ENCODE measurements at regions not wholly inside any gene's neighbourhood (a gene's known extent, or its start where the extent isn't known, plus 50 kb on each side); places are given as distances from the start of the nearest gene placed in this dataset.

GRCh38 chr15:69955240-69955894 is 142.3 kb downstream of the TLE3 start:
- Histone ChIP-seq H3K4me2 (ENCODE audit: low read length) (no peak overlapping the region), H3K9me3 (ENCODE audit: control insufficient read depth, insufficient read depth, low read length) (no peaks in the 10 kb centered on the region), H3K36me3 (ENCODE audit: control insufficient read depth, low read length) (no peaks in the 10 kb centered on the region), H3K4me3 (ENCODE audit: low read length) (no peak overlapping the region), H3K4me1 (ENCODE audit: control insufficient read depth, low read length) (peaks cover 26% of the 10 kb centered on the region), H3K27me3 (ENCODE audit: control insufficient read depth, low read length) (no peaks in the 10 kb centered on the region), H3K9me2 (replicated peaks; ENCODE audit: control insufficient read depth, low read length) (no peaks in the 10 kb centered on the region), H4K20me1 (ENCODE audit: control insufficient read depth, insufficient read depth, low read depth, low read length) (no peaks in the 10 kb centered on the region), H3K27ac (ENCODE audit: low read depth, low read length) (no peak overlapping the region), H3K79me2 (ENCODE audit: control insufficient read depth, low read length) (no peaks in the 10 kb centered on the region), H3F3A (ENCODE audit: control insufficient read depth, insufficient read depth) (no peaks in the 10 kb centered on the region)
- no peak for TF ChIP-seq EZH2phosphoT487 (IDR thresholded peaks at IDR 0.05; ENCODE audit: borderline replicate concordance, low read length)
- TF ChIP-seq CTCF (IDR thresholded peaks at IDR 0.05; ENCODE audit: low read depth, low read length, poor library complexity, severe bottlenecking): peak; percentile 30

- Histone ChIP-seq H3K4me1 (ENCODE audit: control insufficient read depth, low read length) (peaks cover 26% of the 10 kb centered on the region), H3F3A (ENCODE audit: control insufficient read depth, insufficient read depth) (no peaks in the 10 kb centered on the region), H3K27ac (ENCODE audit: low read depth, low read length) (no peak overlapping the region)
Measured at GRCh38 chr15:69956417-69956816, 141.3 kb downstream of the TLE3 start.

GRCh38 chr15:69957175-69957574 is 140.5 kb downstream of the TLE3 start:
- Histone ChIP-seq H3K27me3 (ENCODE audit: control insufficient read depth, low read length) (no peaks in the 10 kb centered on the region), H3K9me2 (replicated peaks; ENCODE audit: control insufficient read depth, low read length) (no peaks in the 10 kb centered on the region), H3K4me1 (ENCODE audit: control insufficient read depth, low read length) (peaks cover 26% of the 10 kb centered on the region), H3K79me2 (ENCODE audit: control insufficient read depth, low read length) (no peaks in the 10 kb centered on the region), H3K4me2 (ENCODE audit: low read length) (peak overlapping the region; percentile 31), H3K36me3 (ENCODE audit: control insufficient read depth, low read length) (no peaks in the 10 kb centered on the region), H4K20me1 (ENCODE audit: control insufficient read depth, insufficient read depth, low read depth, low read length) (no peaks in the 10 kb centered on the region), H3K27ac (ENCODE audit: low read depth, low read length) (no peak overlapping the region), H3F3A (ENCODE audit: control insufficient read depth, insufficient read depth) (no peaks in the 10 kb centered on the region), H3K4me3 (ENCODE audit: low read length) (no peak overlapping the region), H3K9me3 (ENCODE audit: control insufficient read depth, insufficient read depth, low read length) (no peaks in the 10 kb centered on the region)
- no peak for TF ChIP-seq EZH2phosphoT487 (IDR thresholded peaks at IDR 0.05; ENCODE audit: borderline replicate concordance, low read length)
- TF ChIP-seq CTCF (IDR thresholded peaks at IDR 0.05; ENCODE audit: low read depth, low read length, poor library complexity, severe bottlenecking): no peak

More at GRCh38 chr15:69956417-69956816, 141.3 kb downstream of the TLE3 start:
- Histone ChIP-seq H3K4me2 (ENCODE audit: low read length) (no peak overlapping the region), H3K36me3 (ENCODE audit: control insufficient read depth, low read length) (no peaks in the 10 kb centered on the region), H3K79me2 (ENCODE audit: control insufficient read depth, low read length) (no peaks in the 10 kb centered on the region), H3K9me3 (ENCODE audit: control insufficient read depth, insufficient read depth, low read length) (no peaks in the 10 kb centered on the region), H3K27me3 (ENCODE audit: control insufficient read depth, low read length) (no peaks in the 10 kb centered on the region), H3K9me2 (replicated peaks; ENCODE audit: control insufficient read depth, low read length) (no peaks in the 10 kb centered on the region), H3K4me3 (ENCODE audit: low read length) (no peak overlapping the region), H4K20me1 (ENCODE audit: control insufficient read depth, insufficient read depth, low read depth, low read length) (no peaks in the 10 kb centered on the region)
- TF ChIP-seq CTCF (IDR thresholded peaks at IDR 0.05; ENCODE audit: low read depth, low read length, poor library complexity, severe bottlenecking) (no peak), EZH2phosphoT487 (IDR thresholded peaks at IDR 0.05; ENCODE audit: borderline replicate concordance, low read length) (no peak)

Measured in DOHH2 (cell line).